PC-9 (cell line): ENCODE measurements at regions not wholly inside any gene's neighbourhood (a gene's known extent, or its start where the extent isn't known, plus 50 kb on each side); places are given as distances from the start of the nearest gene placed in this dataset.
"Not testable (repeated sequence)": the region's sequence is repeated elsewhere in the genome, so short reads cannot be mapped to it uniquely, and the experiment has no call there.

Experiments
- BruUV-seq: library from RNA; stranded (reverse); fragments of 400-500 nt; replicated peaks from 2 replicates; lab custom pipeline; 2021; lab: Mats Ljungman, UMichigan
- CTCF ChIA-PET: fragments of 300-600 bp; sonication (Branson Sonifier 250); formaldehyde crosslinking; loops from one replicate; lab custom pipeline; 2022; ENCODE audit warnings: antibody characterized with exemption; lab: Charles Lee
- POLR2A ChIA-PET: fragments of 300-600 bp; sonication (Branson Sonifier 250); formaldehyde crosslinking; loops from one replicate; lab custom pipeline; 2022; ENCODE audit warnings: antibody characterized with exemption; ENCODE audit not compliant: unreplicated experiment; lab: Charles Lee
- DNase-seq, 2 experiments: peaks; one replicate each; pipeline versions ENCODE4 v3.0.0 to v3.0.0-alpha.2; 2015 to 2022; ENCODE audit warnings: mixed read lengths in 1 of 2
- H2AFZ ChIP-seq: fragments of 200-600 bp; sonication (generic); 2 replicates; pipeline ENCODE4 v1.8.1; 2017; ENCODE audit warnings: antibody characterized with exemption
- H3F3A ChIP-seq: fragments of 200-600 bp; sonication (generic); 2 replicates; pipeline ENCODE4 v1.8.1; 2017; ENCODE audit warnings: antibody characterized with exemption, mild to moderate bottlenecking, low read depth; ENCODE audit not compliant: insufficient read depth
- H3K27ac ChIP-seq: fragments of 200-600 bp; sonication (generic); 2 replicates; pipeline ENCODE4 v1.6.1; 2016; ENCODE audit warnings: mixed run types
- H3K27me3 ChIP-seq: fragments of 200-600 bp; sonication (generic); 2 replicates; pipeline ENCODE4 v1.6.1; 2016; ENCODE audit warnings: low read depth, mixed run types; ENCODE audit not compliant: insufficient read depth
- H3K36me3 ChIP-seq: fragments of 200-600 bp; sonication (generic); 2 replicates; pipeline ENCODE4 v1.6.1; 2016; ENCODE audit warnings: low read depth, mixed run types
- H3K4me1 ChIP-seq: fragments of 200-600 bp; sonication (generic); replicated peaks from 2 replicates; pipeline ENCODE4 v1.6.1; 2016; ENCODE audit warnings: mixed run types; ENCODE audit not compliant: insufficient read depth
- H3K4me2 ChIP-seq: fragments of 200-600 bp; sonication (generic); 2 replicates; pipeline ENCODE4 v1.6.1; 2017; ENCODE audit warnings: mixed run types
- H3K4me3 ChIP-seq: fragments of 200-600 bp; sonication (generic); 2 replicates; pipeline ENCODE4 v1.6.1; 2016; ENCODE audit warnings: mixed run types
- H3K79me2 ChIP-seq: fragments of 200-600 bp; sonication (generic); 2 replicates; pipeline ENCODE4 v1.6.1; 2017; ENCODE audit warnings: low read depth, mixed run types
- H3K9me2 ChIP-seq: fragments of 200-600 bp; sonication (generic); 2 replicates; pipeline ENCODE4 v1.8.1; 2017; ENCODE audit warnings: mild to moderate bottlenecking; ENCODE audit not compliant: insufficient read depth
- H3K9me3 ChIP-seq: fragments of 200-600 bp; sonication (generic); 2 replicates; pipeline ENCODE4 v1.8.1; 2016; ENCODE audit warnings: low read depth; ENCODE audit not compliant: insufficient read depth
- H4K20me1 ChIP-seq: fragments of 200-600 bp; sonication (generic); 2 replicates; pipeline ENCODE4 v1.8.1; 2017; ENCODE audit not compliant: insufficient read depth
- CTCF ChIP-seq: fragments of 200-600 bp; sonication (generic); conservative IDR thresholded peaks from 2 replicates; pipeline ENCODE4 v1.6.1; 2017; ENCODE audit warnings: mixed run types, antibody characterized with exemption, mild to moderate bottlenecking, moderate library complexity
- EZH2 ChIP-seq: fragments of 200-600 bp; sonication (generic); IDR thresholded peaks from 2 replicates; pipeline ENCODE4 v1.8.0; 2017; ENCODE audit warnings: antibody characterized with exemption, low read depth
- intact Hi-C: fragments of 100-400 bp; cut with micrococcal nuclease; formaldehyde crosslinking; loops from one replicate; pipeline ENCODE4 v1.10.0; 2022; ENCODE audit not compliant: unreplicated experiment

- DNase-seq: no peak
- H2AFZ ChIP-seq: no peak overlapping the region
- no peaks in the 10 kb centered on the region for H3K27me3 ChIP-seq
- H3K9me2 ChIP-seq: no peaks in the 10 kb centered on the region
- H3K4me2 ChIP-seq: no peak overlapping the region
- no peak overlapping the region for H3K4me3 ChIP-seq
- no peaks in the 10 kb centered on the region for H3F3A ChIP-seq
- no peaks in the 10 kb centered on the region for H3K9me3 ChIP-seq
- no TSS peak for BruUV-seq
- H3K36me3 ChIP-seq: no peaks in the 10 kb centered on the region
- CTCF ChIA-PET: no interaction called here
- no peaks in the 10 kb centered on the region for H3K4me1 ChIP-seq
- TF ChIP-seq EZH2 (no peak), CTCF (no peak)
- intact Hi-C loops: no loop called here
- H3K27ac ChIP-seq: no peak overlapping the region
- no peaks in the 10 kb centered on the region for H4K20me1 ChIP-seq
- POLR2A ChIA-PET: no interaction called here
- H3K79me2 ChIP-seq: no peaks in the 10 kb centered on the region
These were observed 232.2 kb upstream of the VLDLR start for GRCh38 chr9:2389404-2389803.

GRCh38 chr9:2390028-2390427 lies 231.6 kb upstream of the VLDLR start:
- CTCF ChIA-PET: no interaction called here

GRCh38 chr9:2391509-2392132 lies 230.0 kb upstream of the VLDLR start:
- H3K27ac ChIP-seq, H3K4me2 ChIP-seq, H3F3A ChIP-seq, CTCF ChIA-PET, H3K9me2 ChIP-seq, H3K4me1 ChIP-seq, H3K4me3 ChIP-seq, H2AFZ ChIP-seq, H3K36me3 ChIP-seq, intact Hi-C loops, BruUV-seq, H4K20me1 ChIP-seq, DNase-seq, H3K79me2 ChIP-seq, H3K27me3 ChIP-seq, H3K9me3 ChIP-seq: not testable (repeated sequence)
- POLR2A ChIA-PET: interaction anchor here (0.7 kb wide), 1 partner anchor 361 kb away, joined by 6 read pairs; no protein-coding TSS in a partner anchor

More at GRCh38 chr9:2390028-2390427, 231.6 kb upstream of the VLDLR start:
- Histone ChIP-seq H3K4me3 (no peak overlapping the region), H3K36me3 (no peaks in the 10 kb centered on the region), H3K4me1 (no peaks in the 10 kb centered on the region), H3K27me3 (no peaks in the 10 kb centered on the region), H3K27ac (no peak overlapping the region), H3K4me2 (no peak overlapping the region), H3K9me2 (no peaks in the 10 kb centered on the region), H2AFZ (no peak overlapping the region), H3K9me3 (no peaks in the 10 kb centered on the region), H3F3A (no peaks in the 10 kb centered on the region), H3K79me2 (no peaks in the 10 kb centered on the region), H4K20me1 (no peaks in the 10 kb centered on the region)
- no TSS peak for BruUV-seq
- no peak for DNase-seq
- POLR2A ChIA-PET: no interaction called here
- TF ChIP-seq CTCF (no peak), EZH2 (no peak)
- intact Hi-C loops: no loop called here

GRCh38 chr9:2394087-2394741 lies 227.4 kb upstream of the VLDLR start:
- CTCF ChIA-PET, POLR2A ChIA-PET, BruUV-seq, H2AFZ ChIP-seq, H3F3A ChIP-seq, H3K4me1 ChIP-seq, H3K36me3 ChIP-seq, H3K27me3 ChIP-seq, H4K20me1 ChIP-seq, H3K4me3 ChIP-seq, H3K27ac ChIP-seq, H3K9me2 ChIP-seq, H3K9me3 ChIP-seq, intact Hi-C loops, H3K79me2 ChIP-seq, H3K4me2 ChIP-seq, DNase-seq: not testable (repeated sequence)
